Liver (tissue), 8 donors: ENCODE measurements at regions not wholly inside any gene's neighbourhood (a gene's known extent, or its start where the extent isn't known, plus 50 kb on each side); places are given as distances from the start of the nearest gene placed in this dataset.

Experiments
- DNase-seq: peaks from one replicate; pipeline ENCODE4 v3.0.0-alpha.2; 2017; ENCODE audit warnings: low spot score
- H3K27ac ChIP-seq, 2 donors: one replicate each; pipeline ENCODE4 v1.7.0; 2013; ENCODE audit warnings: inconsistent platforms in 2 of 2, low read length in 2 of 2, control low read depth in 1 of 2, low read depth in 1 of 2, mild to moderate bottlenecking in 1 of 2
- H3K27me3 ChIP-seq, 4 donors: one replicate each; pipeline versions ENCODE4 v1.6.1 to v1.7.0; 2013; ENCODE audit warnings: low read length in 3 of 4, inconsistent platforms in 1 of 4, mild to moderate bottlenecking in 1 of 4, moderate library complexity in 1 of 4; ENCODE audit not compliant: control insufficient read depth in 4 of 4, insufficient read depth in 4 of 4
- H3K36me3 ChIP-seq, 4 donors: one replicate each; pipeline versions ENCODE4 v1.6.1 to v1.7.0; 2013; ENCODE audit warnings: low read length in 3 of 4, mild to moderate bottlenecking in 3 of 4, low read depth in 1 of 4, moderate library complexity in 1 of 4; ENCODE audit not compliant: control insufficient read depth in 4 of 4, insufficient read depth in 3 of 4
- H3K4me1 ChIP-seq, 4 donors: one replicate each; pipeline versions ENCODE4 v1.6.1 to v1.7.0; 2013; ENCODE audit warnings: low read length in 3 of 4, mild to moderate bottlenecking in 3 of 4, moderate library complexity in 1 of 4; ENCODE audit not compliant: control insufficient read depth in 4 of 4, insufficient read depth in 4 of 4
- H3K4me3 ChIP-seq, 3 donors: one replicate each; pipeline versions ENCODE4 v1.6.1 to v1.7.0; 2013; ENCODE audit warnings: low read length in 3 of 3, control low read depth in 1 of 3, low read depth in 1 of 3, mild to moderate bottlenecking in 1 of 3
- H3K9ac ChIP-seq, 2 donors: one replicate each; pipeline ENCODE4 v1.7.0; 2013; ENCODE audit warnings: low read length in 2 of 2, mild to moderate bottlenecking in 2 of 2, moderate library complexity in 2 of 2, control low read depth in 1 of 2, low read depth in 1 of 2
- H3K9me3 ChIP-seq, 4 donors: one replicate each; pipeline versions ENCODE4 v1.6.1 to v1.7.0; 2013; ENCODE audit warnings: low read length in 3 of 4; ENCODE audit not compliant: control insufficient read depth in 4 of 4
- EGR1 ChIP-seq, 2 donors: IDR thresholded peaks; 2 replicates each; pipeline ENCODE4 v1.6.1; 2016 to 2018; ENCODE audit warnings: antibody characterized with exemption in 2 of 2, low read depth in 2 of 2
- FOXA1 ChIP-seq: IDR thresholded peaks from 2 replicates; pipeline ENCODE4 v1.6.1; 2016; ENCODE audit warnings: antibody characterized with exemption
- FOXA2 ChIP-seq: IDR thresholded peaks from 2 replicates; pipeline ENCODE4 v1.6.1; 2016; ENCODE audit warnings: antibody characterized with exemption
- GABPA ChIP-seq, 2 donors: IDR thresholded peaks in 1 of 2; conservative IDR thresholded peaks in 1 of 2; 2 replicates each; pipeline ENCODE4 v1.6.1; 2016; ENCODE audit warnings: antibody characterized with exemption in 2 of 2, mild to moderate bottlenecking in 1 of 2, moderate library complexity in 1 of 2
- HNF4A ChIP-seq, 2 donors: conservative IDR thresholded peaks; 2 replicates each; pipeline ENCODE4 v1.6.1; 2016; ENCODE audit warnings: antibody characterized with exemption in 2 of 2, mild to moderate bottlenecking in 2 of 2
- HNF4G ChIP-seq: IDR thresholded peaks from 2 replicates; pipeline ENCODE4 v1.6.1; 2016; ENCODE audit warnings: antibody characterized with exemption
- JUND ChIP-seq, 2 donors: IDR thresholded peaks; 2 replicates each; pipeline ENCODE4 v1.6.1; 2016; ENCODE audit warnings: antibody characterized with exemption in 2 of 2
- NR2F2 ChIP-seq: IDR thresholded peaks from 2 replicates; pipeline ENCODE4 v1.6.1; 2016; ENCODE audit warnings: antibody characterized with exemption
- RAD21 ChIP-seq, 2 donors: IDR thresholded peaks; 2 replicates each; pipeline ENCODE4 v1.6.1; 2016; ENCODE audit warnings: antibody characterized with exemption in 2 of 2, mild to moderate bottlenecking in 2 of 2
- RXRA ChIP-seq, 2 donors: IDR thresholded peaks; 2 replicates each; pipeline ENCODE4 v1.6.1; 2017 to 2018; ENCODE audit warnings: antibody characterized with exemption in 2 of 2, mild to moderate bottlenecking in 1 of 2
- SP1 ChIP-seq: IDR thresholded peaks from 2 replicates; pipeline ENCODE4 v1.6.1; 2018; ENCODE audit warnings: antibody characterized with exemption, mild to moderate bottlenecking
- TAF1 ChIP-seq: conservative IDR thresholded peaks from 2 replicates; pipeline ENCODE4 v1.6.1; 2016; ENCODE audit warnings: antibody characterized with exemption, mild to moderate bottlenecking
- YY1 ChIP-seq: IDR thresholded peaks from 2 replicates; pipeline ENCODE4 v1.6.1; 2016; ENCODE audit warnings: antibody characterized with exemption, mild to moderate bottlenecking
- WGBS: extraction: QIAGEN DNeasy Blood & Tissue Kit; methylation state at CpG from one replicate; pipeline ENCODE4 v1.1.7; 2013; 5-methylcytosine and 5-hydroxymethylcytosine counted together
- TF ChIP-seq, protein P1 (sequence below): fragments of 150-350 bp; IDR thresholded peaks from 2 replicates; pipeline ENCODE4 v1.5.1; 2017; ENCODE audit warnings: improper control_type of control experiment, low read depth, low read length; ENCODE audit not compliant: missing input control
- TF ChIP-seq, protein P2 (sequence below): IDR thresholded peaks from 2 replicates; pipeline ENCODE4 v1.6.1; 2016; ENCODE audit warnings: antibody characterized with exemption
- TF ChIP-seq, protein P3 (sequence below): IDR thresholded peaks from 2 replicates; pipeline ENCODE4 v1.6.1; 2016; ENCODE audit warnings: antibody characterized with exemption, mild to moderate bottlenecking
- TF ChIP-seq, protein P4 (sequence below): IDR thresholded peaks from 2 replicates; pipeline ENCODE4 v1.6.1; 2016; ENCODE audit warnings: antibody characterized with exemption
- TF ChIP-seq, protein P5 (sequence below): IDR thresholded peaks from 2 replicates; pipeline ENCODE4 v1.6.1; 2016; ENCODE audit warnings: antibody characterized with exemption
- donor health status: healthy.
- donor health status: healthy.
- donor health status: healthy.
- donor health status: healthy.
- donor health status: healthy.

DNA sequence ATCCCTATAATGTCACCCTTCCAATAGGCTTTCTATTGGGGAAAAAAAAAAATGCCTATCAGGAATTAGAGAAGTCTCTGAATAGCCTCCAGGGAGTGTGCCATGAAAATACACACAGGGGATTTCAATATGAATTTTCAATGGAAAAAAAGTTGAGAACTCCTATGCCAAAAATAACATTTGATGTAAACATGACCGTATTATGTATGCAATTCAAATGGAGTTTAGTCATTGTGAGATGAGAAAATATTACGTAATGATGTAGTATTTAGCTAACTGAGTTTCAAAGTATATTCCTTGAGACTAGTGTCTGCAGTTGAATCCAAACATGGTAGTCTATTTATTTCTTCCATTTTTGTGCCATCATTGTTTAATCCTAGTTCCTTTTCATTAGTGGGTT lies 182.3 kb downstream of the BLID start:
- Histone ChIP-seq H3K9ac (no peak overlapping the region), H3K4me1 (peaks cover 4 to 44% (median 25%) of the 10 kb centered on the region in 4 donors), H3K27ac (no peak overlapping the region), H3K4me3 (no peak overlapping the region), H3K27me3 (no peaks in the 10 kb centered on the region), H3K36me3 (no peaks in the 10 kb centered on the region), H3K9me3 (no peaks in the 10 kb centered on the region)
- 75% methylated on average over 2 of the region's 2 CpGs for WGBS
- no peak for DNase-seq
- TF ChIP-seq FOXA2: no peak
- TF ChIP-seq, protein P1, sequence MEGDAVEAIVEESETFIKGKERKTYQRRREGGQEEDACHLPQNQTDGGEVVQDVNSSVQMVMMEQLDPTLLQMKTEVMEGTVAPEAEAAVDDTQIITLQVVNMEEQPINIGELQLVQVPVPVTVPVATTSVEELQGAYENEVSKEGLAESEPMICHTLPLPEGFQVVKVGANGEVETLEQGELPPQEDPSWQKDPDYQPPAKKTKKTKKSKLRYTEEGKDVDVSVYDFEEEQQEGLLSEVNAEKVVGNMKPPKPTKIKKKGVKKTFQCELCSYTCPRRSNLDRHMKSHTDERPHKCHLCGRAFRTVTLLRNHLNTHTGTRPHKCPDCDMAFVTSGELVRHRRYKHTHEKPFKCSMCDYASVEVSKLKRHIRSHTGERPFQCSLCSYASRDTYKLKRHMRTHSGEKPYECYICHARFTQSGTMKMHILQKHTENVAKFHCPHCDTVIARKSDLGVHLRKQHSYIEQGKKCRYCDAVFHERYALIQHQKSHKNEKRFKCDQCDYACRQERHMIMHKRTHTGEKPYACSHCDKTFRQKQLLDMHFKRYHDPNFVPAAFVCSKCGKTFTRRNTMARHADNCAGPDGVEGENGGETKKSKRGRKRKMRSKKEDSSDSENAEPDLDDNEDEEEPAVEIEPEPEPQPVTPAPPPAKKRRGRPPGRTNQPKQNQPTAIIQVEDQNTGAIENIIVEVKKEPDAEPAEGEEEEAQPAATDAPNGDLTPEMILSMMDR: no peak
- TF ChIP-seq TAF1: no peak
- no peak for TF ChIP-seq NR2F2
- no peak for TF ChIP-seq HNF4A (conservative IDR thresholded peaks at IDR 0.05)
- TF ChIP-seq RAD21 (IDR thresholded peaks at IDR 0.05): no peak
- no peak for TF ChIP-seq EGR1 (IDR thresholded peaks at IDR 0.05; ENCODE audit: low read depth in 2 of 2)
- TF ChIP-seq GABPA (IDR thresholded peaks at IDR 0.05 in 1 of 2, conservative IDR thresholded peaks at IDR 0.05 in 1 of 2): no peak
- TF ChIP-seq, protein P2, sequence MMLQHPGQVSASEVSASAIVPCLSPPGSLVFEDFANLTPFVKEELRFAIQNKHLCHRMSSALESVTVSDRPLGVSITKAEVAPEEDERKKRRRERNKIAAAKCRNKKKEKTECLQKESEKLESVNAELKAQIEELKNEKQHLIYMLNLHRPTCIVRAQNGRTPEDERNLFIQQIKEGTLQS: no peak
- no peak for TF ChIP-seq YY1
- TF ChIP-seq RXRA (IDR thresholded peaks at IDR 0.05): no peak
- TF ChIP-seq, protein P3, sequence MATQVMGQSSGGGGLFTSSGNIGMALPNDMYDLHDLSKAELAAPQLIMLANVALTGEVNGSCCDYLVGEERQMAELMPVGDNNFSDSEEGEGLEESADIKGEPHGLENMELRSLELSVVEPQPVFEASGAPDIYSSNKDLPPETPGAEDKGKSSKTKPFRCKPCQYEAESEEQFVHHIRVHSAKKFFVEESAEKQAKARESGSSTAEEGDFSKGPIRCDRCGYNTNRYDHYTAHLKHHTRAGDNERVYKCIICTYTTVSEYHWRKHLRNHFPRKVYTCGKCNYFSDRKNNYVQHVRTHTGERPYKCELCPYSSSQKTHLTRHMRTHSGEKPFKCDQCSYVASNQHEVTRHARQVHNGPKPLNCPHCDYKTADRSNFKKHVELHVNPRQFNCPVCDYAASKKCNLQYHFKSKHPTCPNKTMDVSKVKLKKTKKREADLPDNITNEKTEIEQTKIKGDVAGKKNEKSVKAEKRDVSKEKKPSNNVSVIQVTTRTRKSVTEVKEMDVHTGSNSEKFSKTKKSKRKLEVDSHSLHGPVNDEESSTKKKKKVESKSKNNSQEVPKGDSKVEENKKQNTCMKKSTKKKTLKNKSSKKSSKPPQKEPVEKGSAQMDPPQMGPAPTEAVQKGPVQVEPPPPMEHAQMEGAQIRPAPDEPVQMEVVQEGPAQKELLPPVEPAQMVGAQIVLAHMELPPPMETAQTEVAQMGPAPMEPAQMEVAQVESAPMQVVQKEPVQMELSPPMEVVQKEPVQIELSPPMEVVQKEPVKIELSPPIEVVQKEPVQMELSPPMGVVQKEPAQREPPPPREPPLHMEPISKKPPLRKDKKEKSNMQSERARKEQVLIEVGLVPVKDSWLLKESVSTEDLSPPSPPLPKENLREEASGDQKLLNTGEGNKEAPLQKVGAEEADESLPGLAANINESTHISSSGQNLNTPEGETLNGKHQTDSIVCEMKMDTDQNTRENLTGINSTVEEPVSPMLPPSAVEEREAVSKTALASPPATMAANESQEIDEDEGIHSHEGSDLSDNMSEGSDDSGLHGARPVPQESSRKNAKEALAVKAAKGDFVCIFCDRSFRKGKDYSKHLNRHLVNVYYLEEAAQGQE: no peak
- TF ChIP-seq, protein P4, sequence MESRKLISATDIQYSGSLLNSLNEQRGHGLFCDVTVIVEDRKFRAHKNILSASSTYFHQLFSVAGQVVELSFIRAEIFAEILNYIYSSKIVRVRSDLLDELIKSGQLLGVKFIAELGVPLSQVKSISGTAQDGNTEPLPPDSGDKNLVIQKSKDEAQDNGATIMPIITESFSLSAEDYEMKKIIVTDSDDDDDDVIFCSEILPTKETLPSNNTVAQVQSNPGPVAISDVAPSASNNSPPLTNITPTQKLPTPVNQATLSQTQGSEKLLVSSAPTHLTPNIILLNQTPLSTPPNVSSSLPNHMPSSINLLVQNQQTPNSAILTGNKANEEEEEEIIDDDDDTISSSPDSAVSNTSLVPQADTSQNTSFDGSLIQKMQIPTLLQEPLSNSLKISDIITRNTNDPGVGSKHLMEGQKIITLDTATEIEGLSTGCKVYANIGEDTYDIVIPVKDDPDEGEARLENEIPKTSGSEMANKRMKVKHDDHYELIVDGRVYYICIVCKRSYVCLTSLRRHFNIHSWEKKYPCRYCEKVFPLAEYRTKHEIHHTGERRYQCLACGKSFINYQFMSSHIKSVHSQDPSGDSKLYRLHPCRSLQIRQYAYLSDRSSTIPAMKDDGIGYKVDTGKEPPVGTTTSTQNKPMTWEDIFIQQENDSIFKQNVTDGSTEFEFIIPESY: no peak
- TF ChIP-seq, protein P5, sequence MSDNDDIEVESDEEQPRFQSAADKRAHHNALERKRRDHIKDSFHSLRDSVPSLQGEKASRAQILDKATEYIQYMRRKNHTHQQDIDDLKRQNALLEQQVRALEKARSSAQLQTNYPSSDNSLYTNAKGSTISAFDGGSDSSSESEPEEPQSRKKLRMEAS: no peak
- TF ChIP-seq HNF4G: no peak
- TF ChIP-seq JUND (IDR thresholded peaks at IDR 0.05): no peak
- TF ChIP-seq FOXA1: no peak
- no peak for TF ChIP-seq SP1

DNA sequence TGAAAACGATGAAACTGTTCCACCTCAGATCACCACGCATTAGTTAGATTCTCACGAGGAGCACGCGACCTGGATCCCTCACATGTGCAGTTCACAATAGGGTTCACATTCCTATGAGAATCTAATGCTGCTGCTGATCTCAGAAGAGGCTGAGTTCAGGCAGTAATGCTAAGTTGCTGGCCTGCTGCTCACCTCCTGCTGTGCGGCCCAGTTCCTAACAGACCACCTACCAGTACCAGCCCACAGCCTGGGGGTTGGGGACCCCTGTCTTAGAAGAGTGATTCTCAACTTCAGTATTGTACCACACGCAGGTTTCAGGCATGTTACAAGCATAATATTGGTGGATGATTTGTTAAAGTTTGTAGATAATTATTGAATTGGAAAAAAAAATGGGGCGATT lies 182.7 kb downstream of the BLID start:
- Histone ChIP-seq H3K9me3 (no peaks in the 10 kb centered on the region), H3K36me3 (no peaks in the 10 kb centered on the region), H3K27ac (no peak overlapping the region), H3K27me3 (no peaks in the 10 kb centered on the region), H3K9ac (no peak overlapping the region), H3K4me1 (peaks cover 4 to 48% (median 28%) of the 10 kb centered on the region in 4 donors), H3K4me3 (no peak overlapping the region)
- WGBS: 97% methylated on average over 8 of the region's 8 CpGs
- TF ChIP-seq, protein P5: no peak
- TF ChIP-seq HNF4A (conservative IDR thresholded peaks at IDR 0.05): no peak
- no peak for TF ChIP-seq RAD21 (IDR thresholded peaks at IDR 0.05)
- no peak for TF ChIP-seq FOXA1
- no peak for TF ChIP-seq NR2F2
- TF ChIP-seq YY1: no peak
- TF ChIP-seq, protein P3: no peak
- TF ChIP-seq TAF1: no peak
- TF ChIP-seq, protein P2: no peak
- no peak for DNase-seq
